ENCODE measurements at regions not wholly inside any gene's neighbourhood (a gene's known extent, or its start where the extent isn't known, plus 50 kb on each side); places are given as distances from the start of the nearest gene placed in this dataset.

- Histone ChIP-seq H3K9me3 (ENCODE audit: control insufficient read depth in 2 of 2, insufficient read depth in 1 of 2, low read length in 1 of 2) (no peaks in the 10 kb centered on the region), H3K4me1 (ENCODE audit: control insufficient read depth in 2 of 2, insufficient read depth in 2 of 2, low read length in 2 of 2) (no peaks in the 10 kb centered on the region), H3K4me3 (ENCODE audit: low read length in 2 of 2) (no peak overlapping the region), H3K27me3 (ENCODE audit: control insufficient read depth in 2 of 2, insufficient read depth in 1 of 2, low read length in 1 of 2) (no peaks in the 10 kb centered on the region), H3K36me3 (ENCODE audit: control insufficient read depth in 2 of 2, insufficient read depth in 2 of 2, low read length in 1 of 2) (no peaks in the 10 kb centered on the region), H3K27ac (ENCODE audit: low read depth in 1 of 2, low read length in 1 of 2) (no peak overlapping the region)
- DNase-seq (ENCODE audit: low read depth in 6 of 9, low spot score in 9 of 9): no peak
- 79% methylated on average over 4 of the region's 4 CpGs for WGBS
These were observed 541.0 kb upstream of the LMCD1 start for GRCh38 chr3:7960601-7961000.

- Histone ChIP-seq H3K4me3 (ENCODE audit: low read length in 2 of 2) (no peak overlapping the region), H3K4me1 (ENCODE audit: control insufficient read depth in 2 of 2, insufficient read depth in 2 of 2, low read length in 2 of 2) (no peaks in the 10 kb centered on the region), H3K36me3 (ENCODE audit: control insufficient read depth in 2 of 2, insufficient read depth in 2 of 2, low read length in 1 of 2) (no peaks in the 10 kb centered on the region), H3K27ac (ENCODE audit: low read depth in 1 of 2, low read length in 1 of 2) (no peak overlapping the region), H3K9me3 (ENCODE audit: control insufficient read depth in 2 of 2, insufficient read depth in 1 of 2, low read length in 1 of 2) (no peaks in the 10 kb centered on the region), H3K27me3 (ENCODE audit: control insufficient read depth in 2 of 2, insufficient read depth in 1 of 2, low read length in 1 of 2) (no peaks in the 10 kb centered on the region)
- 85% methylated on average over 3 of the region's 3 CpGs for WGBS
- no peak for DNase-seq (ENCODE audit: low read depth in 6 of 9, low spot score in 9 of 9)
These were observed 539.3 kb upstream of the LMCD1 start for GRCh38 chr3:7962301-7962700.

DNA sequence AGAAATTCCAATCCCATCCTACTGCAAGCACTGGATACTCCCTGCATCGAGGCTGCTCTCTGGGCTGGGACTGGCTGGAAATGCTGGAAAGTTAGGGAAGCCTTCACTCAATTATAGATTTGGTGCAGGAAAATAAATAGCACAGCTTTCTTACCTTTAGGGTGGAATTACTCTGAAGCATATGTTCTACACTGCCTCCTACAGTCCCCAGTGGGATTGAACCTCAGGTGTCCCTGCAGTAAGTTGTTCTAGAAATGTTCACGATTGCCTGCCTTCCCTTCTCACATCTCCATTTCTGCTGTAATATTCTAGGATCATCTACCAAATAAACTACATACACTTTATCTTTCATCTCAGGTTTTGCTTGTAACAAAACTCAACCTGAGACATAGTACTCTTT lies 536.7 kb upstream of the LMCD1 start:
- Histone ChIP-seq H3K27ac (ENCODE audit: low read depth in 1 of 2, low read length in 1 of 2) (no peak overlapping the region), H3K9me3 (ENCODE audit: control insufficient read depth in 2 of 2, insufficient read depth in 1 of 2, low read length in 1 of 2) (no peaks in the 10 kb centered on the region), H3K36me3 (ENCODE audit: control insufficient read depth in 2 of 2, insufficient read depth in 2 of 2, low read length in 1 of 2) (no peaks in the 10 kb centered on the region), H3K4me3 (ENCODE audit: low read length in 2 of 2) (no peak overlapping the region), H3K4me1 (ENCODE audit: control insufficient read depth in 2 of 2, insufficient read depth in 2 of 2, low read length in 2 of 2) (no peaks in the 10 kb centered on the region), H3K27me3 (ENCODE audit: control insufficient read depth in 2 of 2, insufficient read depth in 1 of 2, low read length in 1 of 2) (no peaks in the 10 kb centered on the region)
- 82% methylated on average over 2 of the region's 2 CpGs for WGBS
- DNase-seq (ENCODE audit: low read depth in 6 of 9, low spot score in 9 of 9): no peak

DNA sequence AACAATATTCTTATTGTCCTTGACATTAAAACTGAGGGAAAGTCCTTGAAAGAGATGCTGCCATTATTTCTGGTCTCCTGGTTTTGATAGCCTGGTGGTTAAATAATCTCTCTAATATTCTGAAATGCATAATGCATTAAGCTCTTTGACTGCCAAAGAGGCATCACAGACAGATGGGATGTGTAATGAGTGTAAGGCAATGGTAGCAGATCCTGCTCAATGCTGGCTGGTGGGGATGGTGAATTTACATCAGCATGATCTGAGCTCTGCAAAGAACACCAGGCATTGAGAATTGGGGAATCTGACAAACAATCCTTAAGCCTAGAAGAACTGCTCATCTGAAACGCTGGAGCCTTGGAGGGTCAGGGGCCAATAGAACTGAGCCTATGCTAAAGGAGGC lies 528.6 kb upstream of the LMCD1 start:
- WGBS: 84% methylated on average over 1 of the region's 1 CpG
- no peaks in the 10 kb centered on the region for H3K27me3 ChIP-seq (ENCODE audit: control insufficient read depth in 2 of 2, insufficient read depth in 1 of 2, low read length in 1 of 2)

DNA sequence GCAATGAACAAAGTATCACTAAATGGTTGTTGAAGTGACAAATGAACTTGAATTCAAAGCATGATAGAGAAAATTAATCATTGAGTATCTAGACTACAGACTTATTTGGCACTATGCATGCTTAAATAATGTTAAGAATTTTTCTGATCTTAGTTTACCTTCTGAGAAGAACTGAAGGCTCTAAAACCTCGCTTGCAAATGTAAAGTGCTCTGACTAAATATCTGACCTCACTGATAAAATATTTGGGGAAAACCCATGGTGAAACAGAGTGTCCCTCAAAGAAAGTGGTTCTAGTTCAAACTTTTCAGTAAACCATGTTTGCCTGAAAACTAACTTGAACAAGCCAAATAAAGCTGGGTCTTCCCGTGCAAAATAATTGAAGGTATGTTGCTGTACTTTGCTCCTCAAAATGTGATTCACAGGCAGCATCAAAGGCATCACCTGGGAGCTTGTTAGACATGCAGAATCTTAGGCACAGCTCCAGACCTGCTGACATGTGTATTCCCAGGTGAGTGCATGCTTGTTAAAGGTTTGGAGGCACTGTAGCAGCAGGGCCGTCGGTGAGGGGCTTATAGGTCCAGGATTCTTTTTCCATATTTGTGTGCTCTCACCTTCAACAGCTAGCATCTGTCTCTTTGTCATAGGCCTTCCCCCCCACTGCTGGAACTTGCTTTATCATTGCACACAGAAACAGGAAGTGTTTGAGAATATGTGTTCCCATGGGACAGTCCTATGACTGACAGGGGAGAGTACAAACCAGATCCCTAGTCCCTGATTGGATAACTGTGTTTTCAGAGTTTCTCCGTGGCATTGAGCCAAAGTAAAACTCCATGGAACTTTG lies 524.2 kb upstream of the LMCD1 start:
- no peaks in the 10 kb centered on the region for H3K9me3 ChIP-seq (ENCODE audit: control insufficient read depth in 2 of 2, insufficient read depth in 1 of 2, low read length in 1 of 2)
- no peak overlapping the region for H3K4me3 ChIP-seq (ENCODE audit: low read length in 2 of 2)
- H3K27ac ChIP-seq (ENCODE audit: low read depth in 1 of 2, low read length in 1 of 2): no peak overlapping the region
- H3K27me3 ChIP-seq (ENCODE audit: control insufficient read depth in 2 of 2, insufficient read depth in 1 of 2, low read length in 1 of 2): no peaks in the 10 kb centered on the region
- no peaks in the 10 kb centered on the region for H3K36me3 ChIP-seq (ENCODE audit: control insufficient read depth in 2 of 2, insufficient read depth in 2 of 2, low read length in 1 of 2)
- H3K4me1 ChIP-seq (ENCODE audit: control insufficient read depth in 2 of 2, insufficient read depth in 2 of 2, low read length in 2 of 2): no peaks in the 10 kb centered on the region
- 91% methylated on average over 5 of the region's 5 CpGs for WGBS
- no peak for DNase-seq (ENCODE audit: low read depth in 6 of 9, low spot score in 9 of 9)

More for the DNA sequence above, 528.6 kb upstream of the LMCD1 start:
- H3K4me3 ChIP-seq (ENCODE audit: low read length in 2 of 2): no peak overlapping the region
- DNase-seq (ENCODE audit: low read depth in 6 of 9, low spot score in 9 of 9): no peak
- H3K4me1 ChIP-seq (ENCODE audit: control insufficient read depth in 2 of 2, insufficient read depth in 2 of 2, low read length in 2 of 2): no peaks in the 10 kb centered on the region
- no peak overlapping the region for H3K27ac ChIP-seq (ENCODE audit: low read depth in 1 of 2, low read length in 1 of 2)
- no peaks in the 10 kb centered on the region for H3K9me3 ChIP-seq (ENCODE audit: control insufficient read depth in 2 of 2, insufficient read depth in 1 of 2, low read length in 1 of 2)
- no peaks in the 10 kb centered on the region for H3K36me3 ChIP-seq (ENCODE audit: control insufficient read depth in 2 of 2, insufficient read depth in 2 of 2, low read length in 1 of 2)

- H3K4me1 ChIP-seq (ENCODE audit: control insufficient read depth in 2 of 2, insufficient read depth in 2 of 2, low read length in 2 of 2): no peaks in the 10 kb centered on the region
- H3K4me3 ChIP-seq (ENCODE audit: low read length in 2 of 2): no peak overlapping the region
- WGBS: 93% methylated on average over 6 of the region's 6 CpGs
- no peaks in the 10 kb centered on the region for H3K27me3 ChIP-seq (ENCODE audit: control insufficient read depth in 2 of 2, insufficient read depth in 1 of 2, low read length in 1 of 2)
- H3K27ac ChIP-seq (ENCODE audit: low read depth in 1 of 2, low read length in 1 of 2): no peak overlapping the region
- no peaks in the 10 kb centered on the region for H3K36me3 ChIP-seq (ENCODE audit: control insufficient read depth in 2 of 2, insufficient read depth in 2 of 2, low read length in 1 of 2)
- no peak for DNase-seq (ENCODE audit: low read depth in 6 of 9, low spot score in 9 of 9)
- H3K9me3 ChIP-seq (ENCODE audit: control insufficient read depth in 2 of 2, insufficient read depth in 1 of 2, low read length in 1 of 2): no peaks in the 10 kb centered on the region
These were observed 523.6 kb upstream of the LMCD1 start for GRCh38 chr3:7978087-7978422.

GRCh38 chr3:7982126-7982525 lies 519.5 kb upstream of the LMCD1 start:
- Histone ChIP-seq H3K27me3 (ENCODE audit: control insufficient read depth in 2 of 2, insufficient read depth in 1 of 2, low read length in 1 of 2) (no peaks in the 10 kb centered on the region), H3K4me1 (ENCODE audit: control insufficient read depth in 2 of 2, insufficient read depth in 2 of 2, low read length in 2 of 2) (no peaks in the 10 kb centered on the region), H3K36me3 (ENCODE audit: control insufficient read depth in 2 of 2, insufficient read depth in 2 of 2, low read length in 1 of 2) (no peaks in the 10 kb centered on the region), H3K4me3 (ENCODE audit: low read length in 2 of 2) (no peak overlapping the region), H3K9me3 (ENCODE audit: control insufficient read depth in 2 of 2, insufficient read depth in 1 of 2, low read length in 1 of 2) (no peaks in the 10 kb centered on the region), H3K27ac (ENCODE audit: low read depth in 1 of 2, low read length in 1 of 2) (no peak overlapping the region)
- DNase-seq (ENCODE audit: low read depth in 6 of 9, low spot score in 9 of 9): no peak

DNA sequence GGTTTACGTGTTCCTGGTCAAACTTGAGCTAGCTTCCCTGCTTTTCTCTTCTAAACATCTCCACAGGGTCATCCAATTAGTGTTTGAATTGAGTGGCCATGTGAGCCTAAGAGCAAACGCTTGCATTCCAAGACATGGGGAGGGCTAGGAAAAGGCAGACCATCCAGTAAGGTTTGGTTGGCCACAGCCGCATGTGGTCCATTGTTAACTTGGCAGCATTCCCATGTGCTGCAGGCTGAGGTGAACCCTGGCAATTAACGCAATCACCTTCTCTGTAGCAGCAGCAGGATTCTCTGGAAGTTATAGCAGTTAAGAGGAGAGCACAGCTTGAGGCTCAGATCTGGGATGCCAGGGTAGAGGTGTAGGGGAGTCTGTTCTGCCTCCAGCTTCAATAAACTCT lies 502.2 kb upstream of the LMCD1 start:
- Histone ChIP-seq H3K36me3 (ENCODE audit: control insufficient read depth in 2 of 2, insufficient read depth in 2 of 2, low read length in 1 of 2) (no peaks in the 10 kb centered on the region), H3K4me1 (ENCODE audit: control insufficient read depth in 2 of 2, insufficient read depth in 2 of 2, low read length in 2 of 2) (no peaks in the 10 kb centered on the region), H3K27me3 (ENCODE audit: control insufficient read depth in 2 of 2, insufficient read depth in 1 of 2, low read length in 1 of 2) (no peaks in the 10 kb centered on the region), H3K4me3 (ENCODE audit: low read length in 2 of 2) (no peak overlapping the region), H3K27ac (ENCODE audit: low read depth in 1 of 2, low read length in 1 of 2) (no peak overlapping the region), H3K9me3 (ENCODE audit: control insufficient read depth in 2 of 2, insufficient read depth in 1 of 2, low read length in 1 of 2) (no peaks in the 10 kb centered on the region)
- 56% methylated on average over 4 of the region's 4 CpGs for WGBS
- DNase-seq (ENCODE audit: low read depth in 6 of 9, low spot score in 9 of 9): no peak

DNA sequence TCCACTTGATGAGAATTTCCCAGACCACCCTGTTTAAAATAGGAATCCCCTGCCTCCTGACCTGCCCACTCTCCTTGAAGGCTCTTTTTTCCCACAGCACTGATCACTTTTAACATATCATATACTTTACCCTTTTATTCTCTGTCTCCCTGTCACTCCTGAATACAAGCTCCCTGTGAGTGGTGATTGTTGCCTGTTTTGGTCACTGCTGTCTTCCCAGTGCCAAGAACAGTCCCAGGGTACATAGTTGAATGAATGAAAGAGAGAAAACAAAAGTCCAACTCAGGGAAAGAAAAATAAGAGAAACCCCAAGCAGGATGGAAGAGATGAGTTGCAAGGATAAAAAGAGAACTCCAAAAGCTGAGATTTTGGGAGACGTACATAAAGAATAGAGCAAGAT lies 500.3 kb upstream of the LMCD1 start:
- Histone ChIP-seq H3K4me1 (ENCODE audit: control insufficient read depth in 2 of 2, insufficient read depth in 2 of 2, low read length in 2 of 2) (no peaks in the 10 kb centered on the region), H3K36me3 (ENCODE audit: control insufficient read depth in 2 of 2, insufficient read depth in 2 of 2, low read length in 1 of 2) (no peaks in the 10 kb centered on the region), H3K27me3 (ENCODE audit: control insufficient read depth in 2 of 2, insufficient read depth in 1 of 2, low read length in 1 of 2) (no peaks in the 10 kb centered on the region), H3K27ac (ENCODE audit: low read depth in 1 of 2, low read length in 1 of 2) (no peak overlapping the region), H3K4me3 (ENCODE audit: low read length in 2 of 2) (no peak overlapping the region), H3K9me3 (ENCODE audit: control insufficient read depth in 2 of 2, insufficient read depth in 1 of 2, low read length in 1 of 2) (no peaks in the 10 kb centered on the region)
- DNase-seq (ENCODE audit: low read depth in 6 of 9, low spot score in 9 of 9): no peak
- WGBS: 51% methylated on average over 1 of the region's 1 CpG
